VCaP (cell line): ENCODE measurements at regions not wholly inside any gene's neighbourhood (a gene's known extent, or its start where the extent isn't known, plus 50 kb on each side); places are given as distances from the start of the nearest gene placed in this dataset.
"Not testable (repeated sequence)": the region's sequence is repeated elsewhere in the genome, so short reads cannot be mapped to it uniquely, and the experiment has no call there.

Source experiments
- H3K27ac ChIP-seq: fragments of 450-650 bp; 2 replicates; pipeline ENCODE4 v1.5.1; 2017
- TF ChIP-seq, protein P1 (sequence below): fragments of 450-650 bp; conservative IDR thresholded peaks from 2 replicates; pipeline ENCODE4 v1.5.1; 2017; ENCODE audit warnings: mild to moderate bottlenecking, moderate library complexity

DNA sequence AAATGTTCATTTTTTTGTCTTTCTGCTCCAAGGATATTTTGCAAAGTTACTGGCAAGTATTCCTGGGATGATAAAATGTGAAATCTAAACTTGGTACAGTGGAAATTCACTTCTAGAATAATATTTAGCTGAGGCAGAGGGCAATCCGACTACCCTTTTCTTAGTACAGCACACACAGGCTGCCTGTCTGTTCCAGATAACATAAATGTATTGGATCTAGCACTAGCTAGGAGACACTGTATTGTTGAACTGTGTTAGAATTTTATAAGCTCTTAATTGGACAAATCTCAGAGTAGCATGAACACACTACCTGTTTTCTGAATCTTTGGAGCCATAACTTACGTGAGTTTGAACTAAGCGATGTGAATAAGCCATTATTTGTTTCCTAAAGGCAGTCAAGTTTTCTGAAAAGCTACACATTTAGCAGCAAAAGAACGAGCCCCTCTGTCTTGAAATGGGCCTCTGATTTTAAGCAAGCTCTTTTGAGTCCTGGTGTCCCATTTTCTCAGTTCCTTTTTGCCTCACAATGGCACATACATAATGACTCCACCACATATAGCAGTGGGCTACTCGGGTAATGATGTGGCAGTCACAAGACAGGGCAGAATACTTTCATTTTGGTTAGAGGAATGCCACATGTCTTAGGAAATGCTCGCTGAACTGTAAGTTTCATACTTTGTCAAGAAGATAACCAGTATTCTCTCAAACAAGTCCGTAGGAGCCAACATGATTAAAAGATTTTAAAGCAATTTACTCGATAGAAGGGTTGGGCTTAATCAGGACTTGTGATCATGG lies 116.5 kb upstream of the ESR1 start:
- TF ChIP-seq, protein P1, sequence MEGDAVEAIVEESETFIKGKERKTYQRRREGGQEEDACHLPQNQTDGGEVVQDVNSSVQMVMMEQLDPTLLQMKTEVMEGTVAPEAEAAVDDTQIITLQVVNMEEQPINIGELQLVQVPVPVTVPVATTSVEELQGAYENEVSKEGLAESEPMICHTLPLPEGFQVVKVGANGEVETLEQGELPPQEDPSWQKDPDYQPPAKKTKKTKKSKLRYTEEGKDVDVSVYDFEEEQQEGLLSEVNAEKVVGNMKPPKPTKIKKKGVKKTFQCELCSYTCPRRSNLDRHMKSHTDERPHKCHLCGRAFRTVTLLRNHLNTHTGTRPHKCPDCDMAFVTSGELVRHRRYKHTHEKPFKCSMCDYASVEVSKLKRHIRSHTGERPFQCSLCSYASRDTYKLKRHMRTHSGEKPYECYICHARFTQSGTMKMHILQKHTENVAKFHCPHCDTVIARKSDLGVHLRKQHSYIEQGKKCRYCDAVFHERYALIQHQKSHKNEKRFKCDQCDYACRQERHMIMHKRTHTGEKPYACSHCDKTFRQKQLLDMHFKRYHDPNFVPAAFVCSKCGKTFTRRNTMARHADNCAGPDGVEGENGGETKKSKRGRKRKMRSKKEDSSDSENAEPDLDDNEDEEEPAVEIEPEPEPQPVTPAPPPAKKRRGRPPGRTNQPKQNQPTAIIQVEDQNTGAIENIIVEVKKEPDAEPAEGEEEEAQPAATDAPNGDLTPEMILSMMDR = no peak
- peak overlapping the region; percentile 76 for H3K27ac ChIP-seq

DNA sequence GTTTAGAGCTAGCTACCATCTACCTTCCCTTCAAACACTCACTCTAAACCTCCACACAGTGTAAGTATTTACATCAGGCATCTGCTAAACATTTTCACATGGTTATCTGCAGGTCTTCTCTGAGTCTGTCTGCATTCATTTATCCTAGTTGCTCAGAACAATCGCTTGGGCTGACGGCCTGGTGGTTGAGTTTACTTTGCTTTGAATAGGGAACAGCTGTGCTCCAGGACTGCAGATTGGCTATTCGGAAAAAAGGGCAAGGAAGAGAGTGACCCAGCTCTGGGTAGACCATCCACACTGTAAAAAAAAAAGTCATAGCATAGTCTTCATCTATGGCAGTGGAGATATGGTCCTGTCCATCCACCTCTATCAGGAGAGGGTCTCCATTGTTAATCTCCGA lies 115.3 kb upstream of the ESR1 start:
- TF ChIP-seq, protein P1 = no peak
- no peak overlapping the region for H3K27ac ChIP-seq

DNA sequence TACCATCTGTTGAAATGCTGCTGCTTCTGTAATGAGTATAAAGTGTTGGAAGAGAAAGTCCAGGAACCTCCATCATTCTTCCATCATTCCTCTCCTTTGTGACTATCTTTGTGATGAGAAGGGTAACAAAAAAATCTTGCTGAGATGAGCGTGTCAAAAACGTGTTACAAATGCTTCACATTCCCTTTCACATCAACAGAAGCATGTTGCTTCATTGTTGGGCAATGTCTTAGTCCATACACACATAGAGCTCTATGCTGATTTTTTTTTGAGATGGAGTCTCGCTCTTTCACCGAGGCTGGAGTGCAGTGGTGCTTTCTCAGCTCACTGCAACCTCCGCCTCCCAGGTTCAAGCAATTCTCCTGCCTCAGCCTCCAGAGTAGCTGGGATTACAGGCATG lies 114.1 kb upstream of the ESR1 start:
- no peak overlapping the region for H3K27ac ChIP-seq
- TF ChIP-seq, protein P1 = no peak

DNA sequence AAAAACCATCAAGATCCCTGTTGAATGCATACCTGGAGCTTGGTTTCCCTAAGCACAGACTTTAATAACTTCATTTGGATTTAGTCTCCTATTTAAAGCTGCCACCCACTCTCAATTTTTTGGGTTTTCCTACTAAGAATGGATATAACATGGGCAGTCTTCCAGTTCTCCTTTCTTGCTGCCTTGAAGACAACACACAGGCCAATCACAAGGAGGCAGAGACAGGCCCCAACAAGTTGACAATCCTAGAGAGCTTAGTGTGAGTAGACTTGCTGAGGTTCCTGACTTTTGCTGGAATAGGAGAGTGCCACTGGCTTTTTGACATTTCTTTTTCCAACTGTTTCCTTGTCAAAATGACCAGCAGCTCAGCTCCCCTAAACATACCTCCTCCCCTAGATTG lies 112.3 kb upstream of the ESR1 start:
- no peak overlapping the region for H3K27ac ChIP-seq
- TF ChIP-seq, protein P1 = no peak

DNA sequence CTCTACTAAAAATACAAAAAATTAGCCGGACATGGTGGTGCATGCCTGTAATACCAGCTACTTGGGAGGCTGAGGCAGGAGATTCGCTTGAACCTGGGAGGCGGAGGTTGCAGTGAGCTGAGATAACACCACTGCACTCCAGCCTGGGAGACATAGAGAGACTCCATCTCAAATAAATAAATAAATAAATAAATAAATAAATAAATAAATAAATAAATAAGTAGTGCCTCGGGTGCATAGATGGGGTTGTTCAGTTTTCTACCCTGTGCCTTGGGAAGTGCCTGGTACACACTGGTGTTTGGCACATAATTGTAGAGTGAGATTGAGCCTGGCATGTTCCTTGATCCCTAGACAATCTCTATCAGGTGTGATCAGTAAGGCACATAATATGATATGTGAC lies 111.2 kb upstream of the ESR1 start:
- H3K27ac ChIP-seq = not testable (repeated sequence)

DNA sequence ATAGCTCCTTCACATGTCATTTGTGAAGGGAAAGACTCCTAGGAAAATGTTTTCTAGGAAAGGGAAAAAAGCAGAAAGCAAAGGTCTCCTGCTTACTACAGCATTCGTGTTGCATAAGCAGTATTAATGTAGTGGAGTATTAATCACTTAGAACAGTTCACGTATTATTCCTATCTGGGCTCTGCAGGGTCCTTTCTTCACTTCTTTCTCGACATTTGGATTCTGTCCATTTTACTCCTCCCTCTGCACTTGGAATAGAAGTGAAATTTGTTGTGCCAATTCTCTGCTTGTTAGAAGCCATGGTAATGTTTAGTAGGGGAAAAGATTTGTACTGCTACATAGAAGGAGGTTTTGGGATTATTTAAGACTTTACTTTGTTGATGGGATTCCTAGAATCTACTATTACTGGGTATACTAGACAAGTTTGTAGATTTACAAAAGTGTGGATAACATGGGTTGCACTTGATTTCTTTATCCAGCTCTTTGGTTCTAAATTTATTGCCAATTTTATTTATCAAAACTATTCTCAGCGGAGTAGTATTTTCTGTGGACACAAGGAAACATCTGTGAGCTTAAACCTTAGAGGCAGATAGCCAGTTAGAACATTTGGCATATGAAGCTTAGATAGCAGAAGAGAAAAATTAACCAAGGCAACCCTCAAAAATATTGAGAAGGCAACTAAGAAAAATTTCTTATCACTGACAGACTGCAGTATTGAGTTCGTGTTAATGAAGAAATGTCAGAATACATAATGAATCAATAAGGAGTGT lies 108.4 kb upstream of the ESR1 start:
- TF ChIP-seq, protein P1 = no peak
- no peak overlapping the region for H3K27ac ChIP-seq

DNA sequence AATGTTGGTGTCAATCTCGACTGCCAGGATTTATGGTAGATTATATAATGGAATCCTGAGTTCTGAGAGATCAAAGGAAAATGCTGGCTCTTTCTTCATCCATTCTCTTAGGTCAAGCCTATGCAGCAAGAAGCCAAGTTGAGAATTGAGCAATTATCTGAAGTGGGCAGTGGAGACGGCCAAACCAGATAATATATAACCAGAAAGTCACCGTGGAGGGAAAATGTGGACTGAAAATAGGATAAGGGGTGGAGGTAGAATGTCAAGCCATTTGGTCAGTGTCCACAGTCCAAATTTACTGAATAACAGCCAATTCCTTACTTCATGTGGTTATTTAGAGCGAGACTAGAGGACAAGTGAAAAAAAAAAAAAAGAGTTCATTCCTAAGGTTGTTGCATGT lies 107.8 kb upstream of the ESR1 start:
- no peak overlapping the region for H3K27ac ChIP-seq
- TF ChIP-seq, protein P1 = no peak
